Smooth muscle cell (in vitro differentiated cells): ENCODE measurements at regions not wholly inside any gene's neighbourhood (a gene's known extent, or its start where the extent isn't known, plus 50 kb on each side); places are given as distances from the start of the nearest gene placed in this dataset.

Experiments used
- DNase-seq: peaks from one replicate; lab custom pipeline; 2025; ENCODE audit not compliant: unreplicated experiment; lab: John Stamatoyannopoulos, UW
- H2AFZ ChIP-seq: fragments of 200-600 bp; sonication (generic); 2 replicates; pipeline ENCODE4 v1.6.0; 2016; ENCODE audit warnings: antibody characterized with exemption, low read depth, mild to moderate bottlenecking
- H3F3A ChIP-seq: fragments of 200-600 bp; sonication (generic); 2 replicates; pipeline ENCODE4 v1.6.0; 2017; ENCODE audit warnings: antibody characterized with exemption, low read depth
- H3K27ac ChIP-seq: fragments of 200-600 bp; sonication (generic); 2 replicates; pipeline ENCODE4 v1.5.1; 2016; ENCODE audit warnings: low read depth, mild to moderate bottlenecking
- H3K27me3 ChIP-seq: fragments of 200-600 bp; sonication (generic); 2 replicates; pipeline ENCODE4 v1.6.1; 2016; ENCODE audit warnings: low read depth, mild to moderate bottlenecking
- H3K36me3 ChIP-seq: fragments of 200-600 bp; sonication (generic); 2 replicates; pipeline ENCODE4 v1.5.1; 2016; ENCODE audit warnings: low read depth
- H3K4me1 ChIP-seq: fragments of 200-600 bp; sonication (generic); 2 replicates; pipeline ENCODE4 v1.5.1; 2016; ENCODE audit warnings: low read depth
- H3K4me2 ChIP-seq: fragments of 200-600 bp; sonication (generic); 2 replicates; pipeline ENCODE4 v1.6.0; 2016; ENCODE audit warnings: mild to moderate bottlenecking
- H3K4me3 ChIP-seq: fragments of 200-600 bp; sonication (generic); 2 replicates; pipeline ENCODE4 v1.5.1; 2016; ENCODE audit warnings: mild to moderate bottlenecking
- H3K79me2 ChIP-seq: fragments of 200-600 bp; sonication (generic); 2 replicates; pipeline ENCODE4 v1.6.0; 2016; ENCODE audit warnings: low read depth, mild to moderate bottlenecking
- H3K9ac ChIP-seq: fragments of 200-600 bp; sonication (generic); 2 replicates; pipeline ENCODE4 v1.6.0; 2016; ENCODE audit warnings: low read depth
- H3K9me3 ChIP-seq: fragments of 200-600 bp; sonication (generic); replicated peaks from 2 replicates; pipeline ENCODE4 v1.5.1; 2016; ENCODE audit warnings: low read depth
- H4K20me1 ChIP-seq: fragments of 200-600 bp; sonication (generic); 2 replicates; pipeline ENCODE4 v1.6.0; 2016; ENCODE audit warnings: low read depth
- WGBS: methylation state at CpG from one replicate; pipeline ENCODE4 v1.1.7; 2016; ENCODE audit warnings: low lambda C conversion rate; 5-methylcytosine and 5-hydroxymethylcytosine counted together
- TF ChIP-seq, protein P1 (sequence below): fragments of 200-600 bp; sonication (generic); IDR thresholded peaks from 2 replicates; pipeline ENCODE4 v1.5.1; 2017; ENCODE audit warnings: borderline replicate concordance, mild to moderate bottlenecking, antibody characterized with exemption; ENCODE audit not compliant: insufficient read depth, poor library complexity, severe bottlenecking

DNA sequence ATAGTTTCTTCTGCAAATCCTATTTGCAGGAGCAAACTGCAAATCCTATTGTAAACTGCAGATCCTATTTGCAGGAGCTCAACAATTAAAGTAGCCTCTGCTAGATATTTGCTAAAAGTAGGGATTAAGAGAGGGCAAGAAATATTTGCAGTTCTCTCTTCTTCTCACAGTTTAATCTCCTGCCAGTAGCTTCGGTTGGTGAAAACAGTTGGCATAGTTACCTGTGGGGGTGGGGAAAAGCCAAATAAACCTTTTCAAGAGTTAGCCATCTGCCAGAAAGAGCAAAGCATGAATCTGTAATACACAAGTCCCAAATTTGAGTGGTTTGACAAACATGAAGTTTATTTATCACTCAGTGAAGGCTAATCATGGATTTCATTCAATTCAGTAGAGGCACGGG is 942.5 kb downstream of the JRKL start:
- Histone ChIP-seq H3K9me3 (no peaks in the 10 kb centered on the region), H3K4me1 (no peaks in the 10 kb centered on the region), H2AFZ (no peak overlapping the region), H3K27me3 (no peaks in the 10 kb centered on the region), H3K36me3 (no peaks in the 10 kb centered on the region), H3F3A (no peaks in the 10 kb centered on the region), H3K27ac (no peak overlapping the region), H4K20me1 (no peaks in the 10 kb centered on the region), H3K4me3 (no peak overlapping the region), H3K4me2 (no peak overlapping the region), H3K9ac (no peak overlapping the region), H3K79me2 (no peaks in the 10 kb centered on the region)
- TF ChIP-seq, protein P1, sequence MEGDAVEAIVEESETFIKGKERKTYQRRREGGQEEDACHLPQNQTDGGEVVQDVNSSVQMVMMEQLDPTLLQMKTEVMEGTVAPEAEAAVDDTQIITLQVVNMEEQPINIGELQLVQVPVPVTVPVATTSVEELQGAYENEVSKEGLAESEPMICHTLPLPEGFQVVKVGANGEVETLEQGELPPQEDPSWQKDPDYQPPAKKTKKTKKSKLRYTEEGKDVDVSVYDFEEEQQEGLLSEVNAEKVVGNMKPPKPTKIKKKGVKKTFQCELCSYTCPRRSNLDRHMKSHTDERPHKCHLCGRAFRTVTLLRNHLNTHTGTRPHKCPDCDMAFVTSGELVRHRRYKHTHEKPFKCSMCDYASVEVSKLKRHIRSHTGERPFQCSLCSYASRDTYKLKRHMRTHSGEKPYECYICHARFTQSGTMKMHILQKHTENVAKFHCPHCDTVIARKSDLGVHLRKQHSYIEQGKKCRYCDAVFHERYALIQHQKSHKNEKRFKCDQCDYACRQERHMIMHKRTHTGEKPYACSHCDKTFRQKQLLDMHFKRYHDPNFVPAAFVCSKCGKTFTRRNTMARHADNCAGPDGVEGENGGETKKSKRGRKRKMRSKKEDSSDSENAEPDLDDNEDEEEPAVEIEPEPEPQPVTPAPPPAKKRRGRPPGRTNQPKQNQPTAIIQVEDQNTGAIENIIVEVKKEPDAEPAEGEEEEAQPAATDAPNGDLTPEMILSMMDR = no peak
- WGBS = 86% methylated on average over 2 of the region's 2 CpGs
- DNase-seq = no peak

DNA sequence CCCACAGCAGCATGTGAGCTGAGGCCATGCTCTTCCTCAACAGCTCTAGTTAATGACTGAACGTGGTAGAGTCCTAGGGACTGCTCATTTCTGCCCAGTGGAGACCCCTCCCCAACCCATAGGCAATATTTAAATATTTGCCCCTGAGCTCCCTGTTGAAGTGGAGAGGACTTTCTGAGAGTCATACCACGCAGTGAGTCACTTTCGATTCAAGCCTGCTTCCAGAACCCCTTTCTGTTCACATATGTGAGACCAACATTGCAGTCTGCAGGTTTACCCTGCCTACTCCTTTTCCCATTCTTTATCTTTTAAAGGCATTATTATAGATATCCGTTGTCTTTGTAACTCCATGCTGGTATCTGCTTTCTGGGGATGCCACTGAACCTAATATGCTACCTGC is 946.3 kb downstream of the JRKL start:
- H3K36me3 ChIP-seq = no peaks in the 10 kb centered on the region
- H3K9me3 ChIP-seq = no peaks in the 10 kb centered on the region
- H2AFZ ChIP-seq = no peak overlapping the region
- H4K20me1 ChIP-seq = no peaks in the 10 kb centered on the region
- TF ChIP-seq, protein P1 = no peak
- no peaks in the 10 kb centered on the region for H3K27me3 ChIP-seq
- no peak overlapping the region for H3K27ac ChIP-seq
- no peaks in the 10 kb centered on the region for H3F3A ChIP-seq
- DNase-seq = no peak
- 85% methylated on average over 4 of the region's 4 CpGs for WGBS
- no peak overlapping the region for H3K4me2 ChIP-seq
- H3K4me3 ChIP-seq = no peak overlapping the region
- H3K4me1 ChIP-seq = no peaks in the 10 kb centered on the region
- no peaks in the 10 kb centered on the region for H3K79me2 ChIP-seq
- H3K9ac ChIP-seq = no peak overlapping the region

DNA sequence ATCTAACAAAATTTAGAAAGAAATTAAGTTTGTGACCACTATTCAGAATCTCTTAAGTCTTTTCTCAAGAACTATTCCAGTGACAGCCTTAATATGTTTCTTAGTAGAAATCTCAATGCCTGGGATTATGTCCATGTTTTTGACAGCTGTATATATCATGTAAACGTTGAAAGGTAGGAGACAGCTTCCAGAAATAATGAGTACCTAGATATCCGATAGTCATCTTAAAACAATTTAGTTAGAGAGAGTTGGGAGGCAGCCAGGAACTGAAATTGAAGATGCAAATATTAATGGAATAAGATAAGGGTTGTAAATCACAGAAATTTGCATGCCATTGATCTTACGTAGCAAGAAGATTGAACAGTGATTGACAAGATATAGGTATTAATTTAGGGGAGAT is 955.2 kb downstream of the JRKL start:
- Histone ChIP-seq H3K36me3 (no peaks in the 10 kb centered on the region), H3K27me3 (no peaks in the 10 kb centered on the region), H4K20me1 (no peaks in the 10 kb centered on the region), H3F3A (no peaks in the 10 kb centered on the region), H3K9me3 (no peaks in the 10 kb centered on the region), H3K4me2 (no peak overlapping the region), H2AFZ (no peak overlapping the region), H3K27ac (no peak overlapping the region), H3K4me3 (no peak overlapping the region), H3K4me1 (no peaks in the 10 kb centered on the region), H3K79me2 (no peaks in the 10 kb centered on the region), H3K9ac (no peak overlapping the region)
- no peak for DNase-seq
- TF ChIP-seq, protein P1 = no peak
- 79% methylated on average over 3 of the region's 3 CpGs for WGBS

DNA sequence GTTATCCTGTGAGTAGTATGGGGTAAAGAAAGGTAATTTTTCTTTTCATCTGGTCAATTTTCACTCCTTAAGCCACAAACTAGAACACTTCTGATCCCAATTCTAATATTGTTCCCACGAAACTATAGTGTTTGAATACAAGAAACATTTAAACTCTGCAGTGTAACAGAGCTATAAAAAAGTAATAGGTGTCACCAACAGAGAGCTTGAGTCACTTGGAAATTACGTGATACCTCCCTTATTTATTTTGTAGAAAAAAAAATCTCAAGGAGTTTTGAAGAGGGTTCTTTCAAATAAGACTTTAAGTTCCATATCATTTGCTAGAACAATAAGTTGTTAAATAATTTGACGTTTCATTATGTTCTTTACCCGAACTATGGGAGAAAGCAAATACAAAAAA is 959.4 kb downstream of the JRKL start:
- Histone ChIP-seq H4K20me1 (no peaks in the 10 kb centered on the region), H3K4me2 (no peak overlapping the region), H3F3A (no peaks in the 10 kb centered on the region), H3K4me3 (no peak overlapping the region), H3K27ac (no peak overlapping the region), H2AFZ (no peak overlapping the region), H3K9me3 (no peaks in the 10 kb centered on the region), H3K79me2 (no peaks in the 10 kb centered on the region), H3K9ac (no peak overlapping the region), H3K36me3 (no peaks in the 10 kb centered on the region), H3K27me3 (no peaks in the 10 kb centered on the region), H3K4me1 (no peaks in the 10 kb centered on the region)
- TF ChIP-seq, protein P1 = no peak
- no peak for DNase-seq
- 82% methylated on average over 4 of the region's 4 CpGs for WGBS
